HEK293T (cell line): ENCODE measurements at regions not wholly inside any gene's neighbourhood (a gene's known extent, or its start where the extent isn't known, plus 50 kb on each side); places are given as distances from the start of the nearest gene placed in this dataset.

Experiments used
- CTBP1 ChIP-seq: fragments of 450-650 bp; IDR thresholded peaks from 2 replicates; pipeline ENCODE4 v1.6.1; 2016; ENCODE audit warnings: borderline replicate concordance
- ELF4 ChIP-seq: fragments of 450-650 bp; IDR thresholded peaks from 2 replicates; pipeline ENCODE4 v1.6.1; 2017; ENCODE audit warnings: antibody characterized with exemption
- FOXA1 ChIP-seq: fragments of 450-650 bp; IDR thresholded peaks from 2 replicates; pipeline ENCODE4 v1.6.1; 2016; ENCODE audit warnings: mild to moderate bottlenecking
- FOXK2 ChIP-seq: fragments of 450-650 bp; IDR thresholded peaks from 2 replicates; pipeline ENCODE4 v1.6.1; 2016; ENCODE audit warnings: mild to moderate bottlenecking
- FOXM1 ChIP-seq: fragments of 450-650 bp; IDR thresholded peaks from 2 replicates; pipeline ENCODE4 v1.6.1; 2017; ENCODE audit warnings: mild to moderate bottlenecking, borderline replicate concordance
- LEF1 ChIP-seq: fragments of 450-650 bp; IDR thresholded peaks from 2 replicates; pipeline ENCODE4 v1.6.1; 2017; ENCODE audit warnings: mild to moderate bottlenecking, borderline replicate concordance
- SP1 ChIP-seq: fragments of 450-650 bp; IDR thresholded peaks from 2 replicates; pipeline ENCODE4 v1.6.1; 2017
- SUZ12 ChIP-seq: fragments of 450-650 bp; IDR thresholded peaks from 2 replicates; pipeline ENCODE4 v1.6.1; 2016; ENCODE audit warnings: mild to moderate bottlenecking

DNA sequence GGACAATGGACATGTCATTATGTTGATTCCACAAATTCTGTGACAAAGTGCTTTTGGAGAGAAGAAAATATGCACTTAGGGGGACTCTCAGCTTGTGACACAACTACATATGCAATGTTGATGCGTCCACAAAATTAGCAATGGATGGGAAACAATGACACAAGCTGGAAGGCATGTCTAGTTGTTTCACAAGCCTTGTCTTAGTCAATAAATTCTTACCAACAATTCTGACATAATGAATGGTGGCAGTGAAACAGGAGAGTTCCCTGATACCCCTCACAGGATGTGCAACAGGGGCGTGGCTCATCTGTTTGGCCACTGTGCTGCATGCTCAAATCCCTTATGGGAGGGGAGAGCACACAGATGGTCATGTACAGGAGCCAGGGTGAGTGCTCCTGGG is 347.2 kb upstream of the DLGAP1 start:
- TF ChIP-seq CTBP1 (no peak), FOXM1 (no peak), SUZ12 (no peak), SP1 (no peak), FOXA1 (no peak), FOXK2 (no peak), LEF1 (no peak), ELF4 (no peak)
